WTC11 (cell line): ENCODE measurements at regions not wholly inside any gene's neighbourhood (a gene's known extent, or its start where the extent isn't known, plus 50 kb on each side); places are given as distances from the start of the nearest gene placed in this dataset.

ENCODE experiments used
- ARID4B ChIP-seq: sonication (generic); formaldehyde crosslinking; IDR thresholded peaks from 2 replicates; pipeline ENCODE4 v1.8.0; 2023; ENCODE audit warnings: missing genetic modification reagents, mild to moderate bottlenecking, borderline replicate concordance
- GTF2I ChIP-seq: fragments of 250-450 bp; sonication (Bioruptor Pico); conservative IDR thresholded peaks from 2 replicates; pipeline ENCODE4 v1.4.0; 2021; ENCODE audit warnings: mild to moderate bottlenecking
- HMGA2 ChIP-seq: fragments of 250-450 bp; sonication (Bioruptor Pico); IDR thresholded peaks from 2 replicates; pipeline ENCODE4 v1.4.0; 2021; ENCODE audit warnings: mild to moderate bottlenecking, moderate library complexity
- IRF2 ChIP-seq: sonication (generic); formaldehyde crosslinking; IDR thresholded peaks from 2 replicates; pipeline ENCODE4 v1.8.0; 2022; ENCODE audit warnings: low read depth, missing genetic modification reagents, borderline replicate concordance
- JAZF1 ChIP-seq: fragments of 250-450 bp; sonication (Bioruptor Pico); IDR thresholded peaks from 2 replicates; pipeline ENCODE4 v1.9.0; 2021; ENCODE audit warnings: moderate library complexity, mild to moderate bottlenecking, inconsistent platforms
- MXD4 ChIP-seq: fragments of 250-450 bp; sonication (Bioruptor Pico); IDR thresholded peaks from 2 replicates; pipeline ENCODE4 v1.8.0; 2021; ENCODE audit warnings: mild to moderate bottlenecking, moderate library complexity, borderline replicate concordance
- MYBL2 ChIP-seq: sonication (generic); formaldehyde crosslinking; IDR thresholded peaks from 2 replicates; pipeline ENCODE4 v1.8.1; 2023; ENCODE audit warnings: mild to moderate bottlenecking, moderate library complexity, missing genetic modification reagents
- PRRX2 ChIP-seq: fragments of 250-450 bp; sonication (Bioruptor Pico); IDR thresholded peaks from 2 replicates; pipeline ENCODE4 v1.8.0; 2021; ENCODE audit warnings: mild to moderate bottlenecking
- SP1 ChIP-seq: sonication (generic); formaldehyde crosslinking; conservative IDR thresholded peaks from 2 replicates; pipeline ENCODE4 v1.8.1; 2022; ENCODE audit warnings: missing genetic modification reagents
- TCF7 ChIP-seq: sonication (generic); formaldehyde crosslinking; IDR thresholded peaks from 2 replicates; pipeline ENCODE4 v1.8.0; 2022; ENCODE audit warnings: mild to moderate bottlenecking, low read depth, missing genetic modification reagents, moderate library complexity
- TEAD1 ChIP-seq: sonication (generic); formaldehyde crosslinking; IDR thresholded peaks from 2 replicates; pipeline ENCODE4 v1.8.0; 2022; ENCODE audit warnings: mild to moderate bottlenecking, missing genetic modification reagents
- ZMAT4 ChIP-seq: fragments of 250-450 bp; sonication (Bioruptor Pico); IDR thresholded peaks from 2 replicates; pipeline ENCODE4 v1.9.0; 2021; ENCODE audit warnings: mild to moderate bottlenecking
- ZNF219 ChIP-seq: sonication (generic); formaldehyde crosslinking; IDR thresholded peaks from 2 replicates; pipeline ENCODE4 v1.8.0; 2023; ENCODE audit warnings: missing genetic modification reagents, mild to moderate bottlenecking, borderline replicate concordance
- ZNF232 ChIP-seq: sonication (generic); formaldehyde crosslinking; IDR thresholded peaks from 2 replicates; pipeline ENCODE4 v1.8.0; 2022; ENCODE audit warnings: mild to moderate bottlenecking, missing genetic modification reagents
- ZNF532 ChIP-seq: fragments of 250-450 bp; sonication (Bioruptor Pico); IDR thresholded peaks from 2 replicates; pipeline ENCODE4 v1.9.0; 2021; ENCODE audit warnings: mild to moderate bottlenecking, borderline replicate concordance
- TF ChIP-seq, protein P1 (sequence below): fragments of 250-450 bp; sonication (Bioruptor Pico); IDR thresholded peaks from 2 replicates; pipeline ENCODE4 v2.1.2; 2022; ENCODE audit warnings: mild to moderate bottlenecking, moderate library complexity
- TF ChIP-seq, protein P2 (sequence below): sonication (generic); formaldehyde crosslinking; IDR thresholded peaks from 2 replicates; pipeline ENCODE4 v1.8.0; 2022; ENCODE audit warnings: mild to moderate bottlenecking, missing genetic modification reagents
- TF ChIP-seq, protein P3 (sequence below): fragments of 250-450 bp; sonication (Bioruptor Pico); IDR thresholded peaks from 2 replicates; pipeline ENCODE4 v1.9.0; 2021; ENCODE audit warnings: mild to moderate bottlenecking
- TF ChIP-seq, protein P4 (sequence below): fragments of 200-600 bp; IDR thresholded peaks from 2 replicates; pipeline ENCODE4 v1.8.0; 2022; ENCODE audit warnings: antibody characterized with exemption
- TF ChIP-seq, protein P5 (sequence below): sonication (generic); formaldehyde crosslinking; IDR thresholded peaks from 2 replicates; pipeline ENCODE4 v1.8.1; 2023; ENCODE audit warnings: mild to moderate bottlenecking, missing genetic modification reagents, moderate library complexity
- TF ChIP-seq, protein P6 (sequence below): fragments of 250-450 bp; sonication (Bioruptor Pico); IDR thresholded peaks from 2 replicates; pipeline ENCODE4 v1.9.0; 2021; ENCODE audit warnings: moderate library complexity, mild to moderate bottlenecking, inconsistent platforms, borderline replicate concordance
- TF ChIP-seq, protein P7 (sequence below): sonication (generic); formaldehyde crosslinking; IDR thresholded peaks from 2 replicates; pipeline ENCODE4 v1.8.0; 2022; ENCODE audit warnings: mild to moderate bottlenecking, missing genetic modification reagents

GRCh38 chr9:27749838-27750237 lies 176.6 kb upstream of the C9orf72 start (continued):
- TF ChIP-seq, protein P1, sequence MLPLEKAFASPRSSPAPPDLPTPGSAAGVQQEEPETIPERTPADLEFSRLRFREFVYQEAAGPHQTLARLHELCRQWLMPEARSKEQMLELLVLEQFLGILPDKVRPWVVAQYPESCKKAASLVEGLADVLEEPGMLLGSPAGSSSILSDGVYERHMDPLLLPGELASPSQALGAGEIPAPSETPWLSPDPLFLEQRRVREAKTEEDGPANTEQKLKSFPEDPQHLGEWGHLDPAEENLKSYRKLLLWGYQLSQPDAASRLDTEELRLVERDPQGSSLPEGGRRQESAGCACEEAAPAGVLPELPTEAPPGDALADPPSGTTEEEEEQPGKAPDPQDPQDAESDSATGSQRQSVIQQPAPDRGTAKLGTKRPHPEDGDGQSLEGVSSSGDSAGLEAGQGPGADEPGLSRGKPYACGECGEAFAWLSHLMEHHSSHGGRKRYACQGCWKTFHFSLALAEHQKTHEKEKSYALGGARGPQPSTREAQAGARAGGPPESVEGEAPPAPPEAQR (CRISPR knock-in tag), result no peak
- TF ChIP-seq, protein P2, sequence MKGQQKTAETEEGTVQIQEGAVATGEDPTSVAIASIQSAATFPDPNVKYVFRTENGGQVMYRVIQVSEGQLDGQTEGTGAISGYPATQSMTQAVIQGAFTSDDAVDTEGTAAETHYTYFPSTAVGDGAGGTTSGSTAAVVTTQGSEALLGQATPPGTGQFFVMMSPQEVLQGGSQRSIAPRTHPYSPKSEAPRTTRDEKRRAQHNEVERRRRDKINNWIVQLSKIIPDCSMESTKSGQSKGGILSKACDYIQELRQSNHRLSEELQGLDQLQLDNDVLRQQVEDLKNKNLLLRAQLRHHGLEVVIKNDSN (CRISPR knock-in tag), result 0 out of 2 replicates have a peak, but pooled peaks have one; percentile 6
- TF ChIP-seq TCF7 (CRISPR knock-in tag) (no peak), ZMAT4 (CRISPR knock-in tag) (no peak), ARID4B (CRISPR knock-in tag) (no peak; the same call in 1 of the 2 replicates), IRF2 (CRISPR knock-in tag) (no peak), PRRX2 (no peak), TEAD1 (CRISPR knock-in tag) (peak; percentile 94), ZNF532 (CRISPR knock-in tag) (no peak), ZNF219 (CRISPR knock-in tag) (no peak), ZNF232 (CRISPR knock-in tag) (no peak), HMGA2 (no peak), MXD4 (CRISPR knock-in tag) (no peak), GTF2I (no peak), SP1 (CRISPR knock-in tag) (peak; percentile 52; the same call in 1 of the 2 replicates), MYBL2 (no peak), JAZF1 (CRISPR knock-in tag) (no peak)
- TF ChIP-seq, protein P3, sequence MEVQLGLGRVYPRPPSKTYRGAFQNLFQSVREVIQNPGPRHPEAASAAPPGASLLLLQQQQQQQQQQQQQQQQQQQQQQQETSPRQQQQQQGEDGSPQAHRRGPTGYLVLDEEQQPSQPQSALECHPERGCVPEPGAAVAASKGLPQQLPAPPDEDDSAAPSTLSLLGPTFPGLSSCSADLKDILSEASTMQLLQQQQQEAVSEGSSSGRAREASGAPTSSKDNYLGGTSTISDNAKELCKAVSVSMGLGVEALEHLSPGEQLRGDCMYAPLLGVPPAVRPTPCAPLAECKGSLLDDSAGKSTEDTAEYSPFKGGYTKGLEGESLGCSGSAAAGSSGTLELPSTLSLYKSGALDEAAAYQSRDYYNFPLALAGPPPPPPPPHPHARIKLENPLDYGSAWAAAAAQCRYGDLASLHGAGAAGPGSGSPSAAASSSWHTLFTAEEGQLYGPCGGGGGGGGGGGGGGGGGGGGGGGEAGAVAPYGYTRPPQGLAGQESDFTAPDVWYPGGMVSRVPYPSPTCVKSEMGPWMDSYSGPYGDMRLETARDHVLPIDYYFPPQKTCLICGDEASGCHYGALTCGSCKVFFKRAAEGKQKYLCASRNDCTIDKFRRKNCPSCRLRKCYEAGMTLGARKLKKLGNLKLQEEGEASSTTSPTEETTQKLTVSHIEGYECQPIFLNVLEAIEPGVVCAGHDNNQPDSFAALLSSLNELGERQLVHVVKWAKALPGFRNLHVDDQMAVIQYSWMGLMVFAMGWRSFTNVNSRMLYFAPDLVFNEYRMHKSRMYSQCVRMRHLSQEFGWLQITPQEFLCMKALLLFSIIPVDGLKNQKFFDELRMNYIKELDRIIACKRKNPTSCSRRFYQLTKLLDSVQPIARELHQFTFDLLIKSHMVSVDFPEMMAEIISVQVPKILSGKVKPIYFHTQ (CRISPR knock-in tag), result no peak
- TF ChIP-seq, protein P4, sequence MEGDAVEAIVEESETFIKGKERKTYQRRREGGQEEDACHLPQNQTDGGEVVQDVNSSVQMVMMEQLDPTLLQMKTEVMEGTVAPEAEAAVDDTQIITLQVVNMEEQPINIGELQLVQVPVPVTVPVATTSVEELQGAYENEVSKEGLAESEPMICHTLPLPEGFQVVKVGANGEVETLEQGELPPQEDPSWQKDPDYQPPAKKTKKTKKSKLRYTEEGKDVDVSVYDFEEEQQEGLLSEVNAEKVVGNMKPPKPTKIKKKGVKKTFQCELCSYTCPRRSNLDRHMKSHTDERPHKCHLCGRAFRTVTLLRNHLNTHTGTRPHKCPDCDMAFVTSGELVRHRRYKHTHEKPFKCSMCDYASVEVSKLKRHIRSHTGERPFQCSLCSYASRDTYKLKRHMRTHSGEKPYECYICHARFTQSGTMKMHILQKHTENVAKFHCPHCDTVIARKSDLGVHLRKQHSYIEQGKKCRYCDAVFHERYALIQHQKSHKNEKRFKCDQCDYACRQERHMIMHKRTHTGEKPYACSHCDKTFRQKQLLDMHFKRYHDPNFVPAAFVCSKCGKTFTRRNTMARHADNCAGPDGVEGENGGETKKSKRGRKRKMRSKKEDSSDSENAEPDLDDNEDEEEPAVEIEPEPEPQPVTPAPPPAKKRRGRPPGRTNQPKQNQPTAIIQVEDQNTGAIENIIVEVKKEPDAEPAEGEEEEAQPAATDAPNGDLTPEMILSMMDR, result no peak
- TF ChIP-seq, protein P5, sequence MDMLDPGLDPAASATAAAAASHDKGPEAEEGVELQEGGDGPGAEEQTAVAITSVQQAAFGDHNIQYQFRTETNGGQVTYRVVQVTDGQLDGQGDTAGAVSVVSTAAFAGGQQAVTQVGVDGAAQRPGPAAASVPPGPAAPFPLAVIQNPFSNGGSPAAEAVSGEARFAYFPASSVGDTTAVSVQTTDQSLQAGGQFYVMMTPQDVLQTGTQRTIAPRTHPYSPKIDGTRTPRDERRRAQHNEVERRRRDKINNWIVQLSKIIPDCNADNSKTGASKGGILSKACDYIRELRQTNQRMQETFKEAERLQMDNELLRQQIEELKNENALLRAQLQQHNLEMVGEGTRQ (CRISPR knock-in tag), result no peak
- TF ChIP-seq, protein P6, sequence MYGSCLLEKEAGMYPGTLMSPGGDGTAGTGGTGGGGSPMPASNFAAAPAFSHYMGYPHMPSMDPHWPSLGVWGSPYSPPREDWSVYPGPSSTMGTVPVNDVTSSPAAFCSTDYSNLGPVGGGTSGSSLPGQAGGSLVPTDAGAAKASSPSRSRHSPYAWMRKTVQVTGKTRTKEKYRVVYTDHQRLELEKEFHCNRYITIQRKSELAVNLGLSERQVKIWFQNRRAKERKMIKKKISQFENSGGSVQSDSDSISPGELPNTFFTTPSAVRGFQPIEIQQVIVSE (CRISPR knock-in tag), result no peak
- TF ChIP-seq, protein P7, sequence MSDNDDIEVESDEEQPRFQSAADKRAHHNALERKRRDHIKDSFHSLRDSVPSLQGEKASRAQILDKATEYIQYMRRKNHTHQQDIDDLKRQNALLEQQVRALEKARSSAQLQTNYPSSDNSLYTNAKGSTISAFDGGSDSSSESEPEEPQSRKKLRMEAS (CRISPR knock-in tag), result peak; percentile 58; the same call in 1 of the 2 replicates
